Neuronal stem cell (in vitro differentiated cells): ENCODE measurements at regions not wholly inside any gene's neighbourhood (a gene's known extent, or its start where the extent isn't known, plus 50 kb on each side); places are given as distances from the start of the nearest gene placed in this dataset.
"Not testable (repeated sequence)": the region's sequence is repeated elsewhere in the genome, so short reads cannot be mapped to it uniquely, and the experiment has no call there.

Experiments used
- DNase-seq: peaks from one replicate; pipeline ENCODE4 v3.0.0-alpha.2; 2013; ENCODE audit warnings: low spot score
- H2AFZ ChIP-seq: one replicate; pipeline ENCODE4 v1.6.1; 2013; ENCODE audit warnings: mild to moderate bottlenecking, low read length, inconsistent platforms
- H2AK5ac ChIP-seq: 2 replicates; pipeline ENCODE4 v1.6.1; 2013; ENCODE audit warnings: low read depth, mild to moderate bottlenecking, inconsistent platforms, low read length, moderate library complexity, mixed read lengths
- H2BK120ac ChIP-seq: 2 replicates; pipeline ENCODE4 v1.6.1; 2013; ENCODE audit warnings: low read depth, mild to moderate bottlenecking, inconsistent platforms, low read length, moderate library complexity, mixed read lengths
- H2BK12ac ChIP-seq: one replicate; pipeline ENCODE4 v1.6.1; 2013; ENCODE audit warnings: low read length, inconsistent platforms
- H2BK15ac ChIP-seq: 2 replicates; pipeline ENCODE4 v1.6.1; 2013; ENCODE audit warnings: mild to moderate bottlenecking, low read length, inconsistent platforms, mixed read lengths
- H2BK5ac ChIP-seq: one replicate; pipeline ENCODE4 v1.6.1; 2013; ENCODE audit warnings: inconsistent platforms, mild to moderate bottlenecking, low read length, moderate library complexity
- H3K14ac ChIP-seq: one replicate; pipeline ENCODE4 v1.6.1; 2013; ENCODE audit warnings: low read length, inconsistent platforms
- H3K18ac ChIP-seq: 2 replicates; pipeline ENCODE4 v1.6.1; 2013; ENCODE audit warnings: low read length, inconsistent platforms
- H3K23ac ChIP-seq: 2 replicates; pipeline ENCODE4 v1.6.1; 2013; ENCODE audit warnings: low read depth, mild to moderate bottlenecking, mixed read lengths, low read length, inconsistent platforms; ENCODE audit not compliant: poor library complexity
- H3K27ac ChIP-seq: replicated peaks from 3 replicates; pipeline ENCODE4 v1.5.1; 2013; ENCODE audit warnings: low read length, inconsistent platforms
- H3K27me3 ChIP-seq, 3 experiments: 2 replicates each; pipeline ENCODE4 v1.6.1; 2013; ENCODE audit warnings: low read length in 3 of 3, mild to moderate bottlenecking in 2 of 3, inconsistent platforms in 1 of 3, low read depth in 1 of 3, mixed read lengths in 1 of 3, moderate library complexity in 1 of 3; ENCODE audit not compliant: control insufficient read depth in 3 of 3, insufficient read depth in 3 of 3
- H3K36me3 ChIP-seq, 2 donors: replicated peaks in 1 of 2; 2 replicates each; pipeline ENCODE4 v1.6.1; 2013; ENCODE audit warnings: low read length in 2 of 2; ENCODE audit not compliant: control insufficient read depth in 2 of 2, insufficient read depth in 2 of 2
- H3K4ac ChIP-seq: 2 replicates; pipeline ENCODE4 v1.6.1; 2013; ENCODE audit warnings: inconsistent platforms, mild to moderate bottlenecking, low read length, moderate library complexity
- H3K4me1 ChIP-seq, 2 donors: 1 replicate in 1 of 2; 2 replicates in 1 of 2; pipeline ENCODE4 v1.6.1; 2013; ENCODE audit warnings: low read length in 2 of 2, low read depth in 1 of 2; ENCODE audit not compliant: control insufficient read depth in 2 of 2, insufficient read depth in 1 of 2
- H3K4me2 ChIP-seq: one replicate; pipeline ENCODE4 v1.6.1; 2013; ENCODE audit warnings: mild to moderate bottlenecking, low read length, inconsistent platforms; ENCODE audit not compliant: insufficient read depth, poor library complexity, severe bottlenecking
- H3K4me3 ChIP-seq, 2 donors: 2 replicates each; pipeline ENCODE4 v1.5.1; 2013; ENCODE audit warnings: low read length in 2 of 2, mild to moderate bottlenecking in 2 of 2, inconsistent platforms in 1 of 2, moderate library complexity in 1 of 2
- H3K79me1 ChIP-seq: one replicate; pipeline ENCODE4 v1.6.1; 2013; ENCODE audit warnings: low read depth, mild to moderate bottlenecking, inconsistent platforms, low read length, moderate library complexity
- H3K9ac ChIP-seq: one replicate; pipeline ENCODE4 v1.6.1; 2013; ENCODE audit warnings: mild to moderate bottlenecking, low read depth, low read length, inconsistent platforms; ENCODE audit not compliant: poor library complexity
- H3K9me3 ChIP-seq, 2 donors: replicated peaks in 1 of 2; 2 replicates each; pipeline versions ENCODE3 to v1.6.1; 2013; ENCODE audit warnings: low read length in 2 of 2, mild to moderate bottlenecking in 2 of 2, inconsistent platforms in 1 of 2, low read depth in 1 of 2, mixed read lengths in 1 of 2, moderate library complexity in 1 of 2; ENCODE audit not compliant: control insufficient read depth in 2 of 2, insufficient read depth in 1 of 2
- H4K8ac ChIP-seq: one replicate; pipeline ENCODE4 v1.6.1; 2013; ENCODE audit warnings: low read depth, mild to moderate bottlenecking, inconsistent platforms, low read length, moderate library complexity
- H4K91ac ChIP-seq: one replicate; pipeline ENCODE4 v1.6.1; 2013; ENCODE audit warnings: low read length, low read depth, mild to moderate bottlenecking, inconsistent platforms; ENCODE audit not compliant: poor library complexity
- WGBS, 2 donors: extraction: QIAGEN DNeasy Blood & Tissue Kit; methylation state at CpG; one replicate each; pipeline ENCODE4 v1.1.7; 2013; ENCODE audit warnings: missing lambda C conversion rate in 2 of 2, mixed read lengths in 1 of 2; ENCODE audit not compliant: insufficient read length in 2 of 2, insufficient replicate concordance in 1 of 2; ENCODE audit errors: extremely low coverage in 2 of 2; 5-methylcytosine and 5-hydroxymethylcytosine counted together

DNA sequence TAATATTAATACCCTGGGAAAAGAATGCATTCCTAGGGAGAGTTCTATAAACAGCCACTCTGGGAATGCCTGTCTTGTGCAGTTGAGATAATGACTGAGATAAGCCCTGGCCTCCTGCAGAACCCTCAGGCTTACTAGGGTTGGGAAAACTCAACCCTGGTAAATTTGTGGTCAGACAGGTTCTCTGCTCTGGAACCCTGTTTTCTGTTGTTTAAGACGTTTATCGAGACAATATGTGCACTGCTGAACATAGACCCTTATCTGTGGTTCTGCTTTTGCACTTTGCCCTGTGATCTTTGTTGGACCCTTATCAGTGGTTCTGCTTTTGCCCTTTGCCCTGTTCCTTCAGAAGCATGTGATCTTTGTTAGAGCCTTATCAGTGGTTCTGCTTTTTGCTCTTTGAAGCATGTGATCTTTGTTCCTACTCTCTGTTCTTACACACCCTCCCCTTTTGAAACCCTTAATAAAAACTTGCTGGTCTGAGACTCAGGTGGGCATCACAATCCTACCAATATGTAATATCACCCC is 2754.0 kb downstream of the PCDH9 start:
- H3K27ac ChIP-seq, H3K14ac ChIP-seq, H3K36me3 ChIP-seq, H2BK5ac ChIP-seq, H3K9me3 ChIP-seq, H4K91ac ChIP-seq, H3K4me3 ChIP-seq, H2BK12ac ChIP-seq, H3K9ac ChIP-seq, H3K4ac ChIP-seq, H2BK120ac ChIP-seq, H2AK5ac ChIP-seq, DNase-seq, H3K4me2 ChIP-seq, H3K23ac ChIP-seq, H3K79me1 ChIP-seq, H2AFZ ChIP-seq, H3K18ac ChIP-seq, H4K8ac ChIP-seq, H3K27me3 ChIP-seq, H3K4me1 ChIP-seq, H2BK15ac ChIP-seq: not testable (repeated sequence)
- WGBS, 2 donors = no CpG with 5 or more reads among the region's 2 CpGs

DNA sequence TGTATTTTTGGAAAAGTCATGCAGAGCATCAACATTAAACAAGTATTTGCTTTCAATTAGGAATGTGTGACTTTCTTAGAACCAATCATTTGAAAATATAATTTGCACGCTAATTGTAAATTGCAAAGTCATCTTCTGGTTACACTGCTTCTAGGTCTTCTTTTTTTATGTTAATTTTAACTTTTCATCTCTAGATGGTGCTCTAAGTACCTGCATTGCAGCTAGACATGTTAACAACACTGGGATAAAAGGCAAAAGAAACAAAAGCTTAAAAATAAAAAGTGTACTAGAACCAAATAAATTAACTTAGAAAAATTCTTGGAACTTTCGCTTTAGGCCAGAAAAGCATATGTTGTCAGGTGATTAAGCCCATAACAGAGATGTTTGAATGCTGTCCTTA is 2758.2 kb downstream of the PCDH9 start:
- no peaks in the 10 kb centered on the region for H3K27me3 ChIP-seq
- no peak overlapping the region for H2AK5ac ChIP-seq
- no peak overlapping the region for H3K23ac ChIP-seq
- no peak overlapping the region for H4K91ac ChIP-seq
- H3K4ac ChIP-seq = no peak overlapping the region
- no peak overlapping the region for H2BK120ac ChIP-seq
- H3K9me3 ChIP-seq = no peaks in the 10 kb centered on the region
- no peak overlapping the region for H2AFZ ChIP-seq
- H3K27ac ChIP-seq = no peak overlapping the region
- no peak overlapping the region for H3K4me3 ChIP-seq
- no peak overlapping the region for H3K4me2 ChIP-seq
- no peak overlapping the region for H3K14ac ChIP-seq
- H2BK12ac ChIP-seq = no peak overlapping the region
- no CpG with 5 or more reads among the region's 2 CpGs for WGBS, 2 donors
- no peak for DNase-seq
- no peak overlapping the region for H4K8ac ChIP-seq
- no peak overlapping the region for H2BK15ac ChIP-seq
- H3K4me1 ChIP-seq = no peaks in the 10 kb centered on the region
- H3K79me1 ChIP-seq = no peaks in the 10 kb centered on the region
- H3K18ac ChIP-seq = no peak overlapping the region
- H3K9ac ChIP-seq = no peak overlapping the region
- H3K36me3 ChIP-seq = no peaks in the 10 kb centered on the region
- H2BK5ac ChIP-seq = no peak overlapping the region

DNA sequence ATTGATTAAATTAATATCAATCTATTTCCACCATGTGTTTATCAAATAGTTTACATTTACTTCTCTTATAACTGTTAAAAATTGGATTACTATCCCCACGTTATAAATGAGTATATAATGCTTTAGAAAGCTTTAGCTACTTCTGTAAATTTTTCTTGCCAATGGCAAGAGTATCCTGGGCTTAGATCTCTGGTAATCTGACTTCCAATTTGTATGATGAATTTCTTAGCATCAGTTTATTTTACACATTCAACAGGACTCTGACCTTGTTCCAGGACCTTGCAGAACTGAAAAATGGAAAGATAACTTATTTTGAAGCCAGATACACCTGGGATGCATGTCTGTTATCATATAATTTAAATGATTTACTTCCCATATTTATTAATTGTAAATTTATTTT is 2759.4 kb downstream of the PCDH9 start:
- no peaks in the 10 kb centered on the region for H3K9me3 ChIP-seq
- H2BK15ac ChIP-seq = no peak overlapping the region
- H3K4me1 ChIP-seq = no peaks in the 10 kb centered on the region
- no peak overlapping the region for H2BK12ac ChIP-seq
- no peaks in the 10 kb centered on the region for H3K27me3 ChIP-seq
- H2BK5ac ChIP-seq = no peak overlapping the region
- no peak overlapping the region for H4K8ac ChIP-seq
- H3K4me2 ChIP-seq = no peak overlapping the region
- H3K4ac ChIP-seq = no peak overlapping the region
- H3K23ac ChIP-seq = no peak overlapping the region
- H4K91ac ChIP-seq = no peak overlapping the region
- DNase-seq = no peak
- no peaks in the 10 kb centered on the region for H3K36me3 ChIP-seq
- H3K9ac ChIP-seq = no peak overlapping the region
- H3K79me1 ChIP-seq = no peaks in the 10 kb centered on the region
- no peak overlapping the region for H3K4me3 ChIP-seq
- no peak overlapping the region for H2AFZ ChIP-seq
- no peak overlapping the region for H3K18ac ChIP-seq
- H3K27ac ChIP-seq = no peak overlapping the region
- H2BK120ac ChIP-seq = no peak overlapping the region
- H2AK5ac ChIP-seq = no peak overlapping the region
- H3K14ac ChIP-seq = no peak overlapping the region
- no CpG with 5 or more reads among the region's 1 CpG for WGBS, 2 donors

DNA sequence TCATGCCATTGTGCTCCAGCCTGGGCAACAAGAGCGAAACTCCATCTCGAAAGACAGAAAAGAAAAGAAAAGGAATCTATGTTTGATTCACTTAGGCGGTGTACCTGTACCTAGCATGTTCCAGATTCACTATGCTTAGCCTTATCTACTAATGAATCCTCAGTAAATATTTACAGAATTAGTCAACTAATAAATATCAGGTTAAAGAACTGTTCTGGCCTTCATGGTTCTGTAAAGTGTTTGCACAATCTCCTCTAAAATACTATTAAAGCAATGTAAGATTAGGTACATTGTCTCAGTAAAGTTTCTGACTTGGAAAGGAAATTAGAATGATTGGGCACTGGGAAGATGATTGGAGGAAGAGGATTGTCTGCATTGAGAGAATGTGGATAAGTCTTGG is 2770.4 kb downstream of the PCDH9 start:
- H3K18ac ChIP-seq = no peak overlapping the region
- WGBS, 2 donors = no CpG with 5 or more reads among the region's 3 CpGs
- no peak overlapping the region for H2BK15ac ChIP-seq

More for the DNA sequence above, 2770.4 kb downstream of the PCDH9 start:
- Histone ChIP-seq H4K8ac (no peak overlapping the region), H3K4ac (no peak overlapping the region), H3K36me3 (no peaks in the 10 kb centered on the region), H2BK120ac (no peak overlapping the region), H3K27ac (no peak overlapping the region), H3K14ac (no peak overlapping the region), H4K91ac (no peak overlapping the region), H2AFZ (no peak overlapping the region), H3K4me2 (no peak overlapping the region), H3K9me3 (no peaks in the 10 kb centered on the region), H2AK5ac (no peak overlapping the region), H3K9ac (no peak overlapping the region), H2BK5ac (no peak overlapping the region), H3K4me3 (no peak overlapping the region), H3K4me1 (no peaks in the 10 kb centered on the region), H3K23ac (no peak overlapping the region), H2BK12ac (no peak overlapping the region), H3K27me3 (no peaks in the 10 kb centered on the region), H3K79me1 (no peaks in the 10 kb centered on the region)
- DNase-seq = no peak
